ENCODE measurements at regions not wholly inside any gene's neighbourhood (a gene's known extent, or its start where the extent isn't known, plus 50 kb on each side); places are given as distances from the start of the nearest gene placed in this dataset.

GRCh38 chr3:24944805-24945520 lies 450.3 kb upstream of the THRB start:
- intact Hi-C loops (cut with DNase I) = no loop called here
- H3K36me3 ChIP-seq = no peaks in the 10 kb centered on the region
- no peak overlapping the region for H3K27ac ChIP-seq
- no peaks in the 10 kb centered on the region for H3K9me3 ChIP-seq
- H3K4me1 ChIP-seq = no peaks in the 10 kb centered on the region
- H3K4me3 ChIP-seq = no peak overlapping the region
- TF ChIP-seq CTCF (IDR thresholded peaks at IDR 0.05) = no peak
- no peaks in the 10 kb centered on the region for H3K27me3 ChIP-seq
- DNase-seq (ENCODE audit: low spot score in 2 of 2) = no peak

- no peaks in the 10 kb centered on the region for H3K27me3 ChIP-seq
- no peaks in the 10 kb centered on the region for H3K4me1 ChIP-seq
- no peaks in the 10 kb centered on the region for H3K9me3 ChIP-seq
- H3K4me3 ChIP-seq = no peak overlapping the region
- no peak for TF ChIP-seq CTCF (IDR thresholded peaks at IDR 0.05)
- intact Hi-C loops (cut with DNase I) = no loop called here
- H3K36me3 ChIP-seq = no peaks in the 10 kb centered on the region
- no peak overlapping the region for H3K27ac ChIP-seq
- DNase-seq (ENCODE audit: low spot score in 2 of 2) = no peak
These were observed 450.9 kb upstream of the THRB start for GRCh38 chr3:24945563-24945962.

GRCh38 chr3:24947103-24947502 lies 452.5 kb upstream of the THRB start:
- no peaks in the 10 kb centered on the region for H3K36me3 ChIP-seq
- intact Hi-C loops (cut with DNase I) = no loop called here
- no peaks in the 10 kb centered on the region for H3K4me1 ChIP-seq
- no peak overlapping the region for H3K4me3 ChIP-seq
- no peak for DNase-seq (ENCODE audit: low spot score in 2 of 2)
- H3K27ac ChIP-seq = no peak overlapping the region
- H3K9me3 ChIP-seq = no peaks in the 10 kb centered on the region
- no peak for TF ChIP-seq CTCF (IDR thresholded peaks at IDR 0.05)
- no peaks in the 10 kb centered on the region for H3K27me3 ChIP-seq

- Histone ChIP-seq H3K27ac (no peak overlapping the region), H3K9me3 (no peaks in the 10 kb centered on the region), H3K27me3 (no peaks in the 10 kb centered on the region), H3K4me1 (no peaks in the 10 kb centered on the region), H3K4me3 (no peak overlapping the region), H3K36me3 (no peaks in the 10 kb centered on the region)
- intact Hi-C loops (cut with DNase I) = no loop called here
- DNase-seq (ENCODE audit: low spot score in 2 of 2) = no peak
- no peak for TF ChIP-seq CTCF (IDR thresholded peaks at IDR 0.05)
These were observed 456.5 kb upstream of the THRB start for GRCh38 chr3:24951180-24951579.

- TF ChIP-seq CTCF (IDR thresholded peaks at IDR 0.05) = no peak
- no peaks in the 10 kb centered on the region for H3K36me3 ChIP-seq
- H3K27ac ChIP-seq = no peak overlapping the region
- no peak for DNase-seq (ENCODE audit: low spot score in 2 of 2)
- H3K4me3 ChIP-seq = no peak overlapping the region
- no peaks in the 10 kb centered on the region for H3K27me3 ChIP-seq
- H3K9me3 ChIP-seq = no peaks in the 10 kb centered on the region
- intact Hi-C loops (cut with DNase I) = no loop called here
- H3K4me1 ChIP-seq = no peaks in the 10 kb centered on the region
These were observed 457.7 kb upstream of the THRB start for GRCh38 chr3:24952388-24952787.

Measured in ascending aorta (tissue), 2 donors.